Fibroblast of villous mesenchyme (primary cell): ENCODE measurements at regions not wholly inside any gene's neighbourhood (a gene's known extent, or its start where the extent isn't known, plus 50 kb on each side); places are given as distances from the start of the nearest gene placed in this dataset.

Source experiments
- DNase-seq: peaks from one replicate; pipeline ENCODE4 v3.0.0-alpha.2; 2010; ENCODE audit warnings: low read depth
- H3K4me3 ChIP-seq: 2 replicates; pipeline ENCODE4 v1.5.1; 2011; ENCODE audit warnings: low read depth, mild to moderate bottlenecking, low read length
- CTCF ChIP-seq: IDR thresholded peaks from 2 replicates; pipeline ENCODE4 v1.5.1; 2012; ENCODE audit warnings: low read depth, mild to moderate bottlenecking, low read length; ENCODE audit not compliant: insufficient read depth

- H3K4me3 ChIP-seq = no peak overlapping the region
- no peak for TF ChIP-seq CTCF
- DNase-seq = no peak
These were observed 523.8 kb upstream of the CPEB2 start for GRCh38 chr4:14478504-14478903.

GRCh38 chr4:14496408-14496807 is 505.9 kb upstream of the CPEB2 start:
- no peak for TF ChIP-seq CTCF
- H3K4me3 ChIP-seq = no peak overlapping the region
- DNase-seq = no peak

GRCh38 chr4:14496969-14497368 is 505.3 kb upstream of the CPEB2 start:
- H3K4me3 ChIP-seq = no peak overlapping the region
- TF ChIP-seq CTCF = no peak
- DNase-seq = no peak

GRCh38 chr4:14504162-14504561 is 498.1 kb upstream of the CPEB2 start:
- H3K4me3 ChIP-seq = no peak overlapping the region
- TF ChIP-seq CTCF = no peak
- no peak for DNase-seq

- no peak for DNase-seq
- no peak for TF ChIP-seq CTCF
These were observed 488.8 kb upstream of the CPEB2 start for GRCh38 chr4:14513471-14513870.

GRCh38 chr4:14515556-14515955 is 486.7 kb upstream of the CPEB2 start:
- DNase-seq = no peak
- no peak overlapping the region for H3K4me3 ChIP-seq
- no peak for TF ChIP-seq CTCF

More at GRCh38 chr4:14513471-14513870, 488.8 kb upstream of the CPEB2 start:
- H3K4me3 ChIP-seq = no peak overlapping the region

GRCh38 chr4:14518136-14518535 is 484.1 kb upstream of the CPEB2 start:
- no peak for TF ChIP-seq CTCF
- no peak overlapping the region for H3K4me3 ChIP-seq
- no peak for DNase-seq
